Fibroblast of lung (primary cell): ENCODE measurements at regions not wholly inside any gene's neighbourhood (a gene's known extent, or its start where the extent isn't known, plus 50 kb on each side); places are given as distances from the start of the nearest gene placed in this dataset.

ENCODE experiments used
- DNase-seq, 2 donors: peaks; one replicate each; pipeline versions ENCODE4 v3.0.0 to v3.0.0-alpha.2; 2010; ENCODE audit warnings: low read depth in 2 of 2
- H2AFZ ChIP-seq: 2 replicates; pipeline ENCODE4 v1.5.1; 2012; ENCODE audit warnings: low read length, control low read depth, inconsistent platforms
- H3K27ac ChIP-seq: 2 replicates; pipeline ENCODE4 v1.5.1; 2011; ENCODE audit warnings: low read length, control low read depth; ENCODE audit not compliant: insufficient read depth
- H3K27me3 ChIP-seq: 2 replicates; pipeline ENCODE4 v1.5.1; 2011; ENCODE audit warnings: mild to moderate bottlenecking, low read length; ENCODE audit not compliant: control insufficient read depth, insufficient read depth
- H3K36me3 ChIP-seq: 2 replicates; pipeline ENCODE4 v1.5.1; 2011; ENCODE audit warnings: low read length; ENCODE audit not compliant: control insufficient read depth, insufficient read depth
- H3K4me1 ChIP-seq: 2 replicates; pipeline ENCODE4 v1.5.1; 2011; ENCODE audit warnings: low read length; ENCODE audit not compliant: control insufficient read depth, insufficient read depth; ENCODE audit errors: extremely low read depth
- H3K4me2 ChIP-seq: 2 replicates; pipeline ENCODE4 v1.5.1; 2011; ENCODE audit warnings: low read length, control low read depth; ENCODE audit not compliant: insufficient read depth; ENCODE audit errors: extremely low read depth
- H3K4me3 ChIP-seq, 4 experiments: fragments of 200-600 bp in 1 of 4; sonication (generic) in 1 of 4; replicated peaks in 1 of 4; 2 replicates each; pipeline ENCODE4 v1.5.1; 2011 to 2016; ENCODE audit warnings: low read length in 4 of 4, low read depth in 3 of 4, mild to moderate bottlenecking in 3 of 4, control low read depth in 2 of 4, inconsistent platforms in 1 of 4, mixed read lengths in 1 of 4; ENCODE audit not compliant: insufficient read depth in 1 of 4; ENCODE audit errors: control extremely low read depth in 1 of 4
- H3K79me2 ChIP-seq: 2 replicates; pipeline ENCODE4 v1.5.1; 2012; ENCODE audit warnings: mild to moderate bottlenecking, low read length, inconsistent platforms; ENCODE audit not compliant: control insufficient read depth, insufficient read depth
- H3K9ac ChIP-seq: 2 replicates; pipeline ENCODE4 v1.5.1; 2011; ENCODE audit warnings: mild to moderate bottlenecking, low read length, control low read depth; ENCODE audit not compliant: insufficient read depth
- H3K9me3 ChIP-seq: 2 replicates; pipeline ENCODE4 v1.5.1; 2012; ENCODE audit warnings: low read depth, low read length; ENCODE audit not compliant: control insufficient read depth, insufficient read depth
- H4K20me1 ChIP-seq: 2 replicates; pipeline ENCODE4 v1.5.1; 2011; ENCODE audit warnings: low read length; ENCODE audit not compliant: control insufficient read depth, insufficient read depth; ENCODE audit errors: extremely low read depth
- CTCF ChIP-seq, 2 donors: IDR thresholded peaks in 1 of 2; conservative IDR thresholded peaks in 1 of 2; 1 replicate in 1 of 2; 2 replicates in 1 of 2; pipeline ENCODE4 v1.5.1; 2011 to 2012; ENCODE audit warnings: low read length in 2 of 2, control low read depth in 1 of 2, inconsistent platforms in 1 of 2, low read depth in 1 of 2, mild to moderate bottlenecking in 1 of 2
- EZH2 ChIP-seq: IDR thresholded peaks from 2 replicates; pipeline ENCODE4 v1.5.1; 2012; ENCODE audit warnings: low read length, control low read depth, mild to moderate bottlenecking; ENCODE audit errors: missing control alignments

GRCh38 chr3:152100491-152101132 lies 168.1 kb upstream of the MBNL1 start:
- H3K79me2 ChIP-seq: no peaks in the 10 kb centered on the region
- no peaks in the 10 kb centered on the region for H3K36me3 ChIP-seq
- H3K27ac ChIP-seq: no peak overlapping the region
- no peaks in the 10 kb centered on the region for H3K27me3 ChIP-seq
- no peak for DNase-seq
- H4K20me1 ChIP-seq: no peaks in the 10 kb centered on the region
- H3K4me1 ChIP-seq: no peaks in the 10 kb centered on the region
- no peak overlapping the region for H2AFZ ChIP-seq
- no peak overlapping the region for H3K9ac ChIP-seq
- H3K4me2 ChIP-seq: no peak overlapping the region
- H3K9me3 ChIP-seq: no peaks in the 10 kb centered on the region
- TF ChIP-seq CTCF (conservative IDR thresholded peaks at IDR 0.05 in 1 of 2, IDR thresholded peaks at IDR 0.05 in 1 of 2; ENCODE audit: low read depth in 1 of 2, low read length in 2 of 2): no peak
- no peak for TF ChIP-seq EZH2
- no peak overlapping the region for H3K4me3 ChIP-seq

DNA sequence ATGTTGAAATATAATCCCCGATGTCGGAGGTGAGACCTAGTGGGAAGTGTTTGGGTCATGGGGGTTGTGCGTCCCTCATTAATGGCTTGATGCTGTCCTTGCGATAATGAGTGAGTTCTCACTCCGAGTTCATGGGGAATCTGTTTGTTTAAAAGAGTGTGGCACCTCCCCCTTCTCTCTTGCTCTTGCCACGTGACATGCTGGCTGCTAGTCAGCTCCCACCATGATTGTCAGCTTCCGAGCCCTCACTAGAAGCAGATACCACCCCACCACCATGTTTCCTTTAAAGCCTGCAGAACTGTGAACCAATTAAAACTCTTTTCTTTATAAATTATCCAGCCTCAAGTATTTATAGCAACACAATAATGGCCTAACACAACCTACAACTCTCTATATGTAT lies 166.3 kb upstream of the MBNL1 start:
- H3K4me2 ChIP-seq: no peak overlapping the region
- H3K27me3 ChIP-seq: no peaks in the 10 kb centered on the region
- H4K20me1 ChIP-seq: no peaks in the 10 kb centered on the region
- no peaks in the 10 kb centered on the region for H3K79me2 ChIP-seq
- H3K4me1 ChIP-seq: no peaks in the 10 kb centered on the region
- H3K9ac ChIP-seq: no peak overlapping the region
- no peak overlapping the region for H3K27ac ChIP-seq
- H2AFZ ChIP-seq: no peak overlapping the region
- H3K9me3 ChIP-seq: no peaks in the 10 kb centered on the region
- no peak for DNase-seq
- H3K4me3 ChIP-seq: no peak overlapping the region
- H3K36me3 ChIP-seq: no peaks in the 10 kb centered on the region
- no peak for TF ChIP-seq CTCF (conservative IDR thresholded peaks at IDR 0.05 in 1 of 2, IDR thresholded peaks at IDR 0.05 in 1 of 2; ENCODE audit: low read depth in 1 of 2, low read length in 2 of 2)
- TF ChIP-seq EZH2: no peak

DNA sequence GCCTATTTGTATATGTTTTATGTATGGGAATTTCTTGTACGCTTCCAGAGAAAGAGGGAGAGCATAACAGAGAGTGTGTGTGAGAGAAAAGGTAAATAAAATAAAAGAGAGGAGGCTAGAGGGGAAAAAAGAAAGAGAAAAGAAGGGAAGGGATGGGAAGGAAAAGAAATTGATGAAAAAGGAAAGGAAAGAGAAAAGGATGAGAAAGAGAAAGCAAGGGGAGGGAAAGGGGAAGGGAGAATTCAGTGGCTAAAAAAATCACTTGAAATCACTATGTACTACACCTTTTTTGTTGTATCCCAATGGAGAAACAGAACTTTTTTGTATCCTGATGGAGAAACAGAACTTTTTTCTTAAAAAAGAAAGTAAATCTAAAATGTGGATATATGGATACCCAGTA lies 165.5 kb upstream of the MBNL1 start:
- H3K36me3 ChIP-seq: no peaks in the 10 kb centered on the region
- H3K9ac ChIP-seq: no peak overlapping the region
- H2AFZ ChIP-seq: no peak overlapping the region
- H3K4me1 ChIP-seq: no peaks in the 10 kb centered on the region
- no peak overlapping the region for H3K4me3 ChIP-seq
- no peak for DNase-seq
- no peaks in the 10 kb centered on the region for H3K9me3 ChIP-seq
- no peak overlapping the region for H3K27ac ChIP-seq
- H4K20me1 ChIP-seq: no peaks in the 10 kb centered on the region
- no peaks in the 10 kb centered on the region for H3K27me3 ChIP-seq
- no peaks in the 10 kb centered on the region for H3K79me2 ChIP-seq
- H3K4me2 ChIP-seq: no peak overlapping the region
- no peak for TF ChIP-seq EZH2
- TF ChIP-seq CTCF (conservative IDR thresholded peaks at IDR 0.05 in 1 of 2, IDR thresholded peaks at IDR 0.05 in 1 of 2; ENCODE audit: low read depth in 1 of 2, low read length in 2 of 2): no peak
